GM19328 (cell line): ENCODE measurements at regions not wholly inside any gene's neighbourhood (a gene's known extent, or its start where the extent isn't known, plus 50 kb on each side); places are given as distances from the start of the nearest gene placed in this dataset.

Experiments
- ATAC-seq: cut with Tn5 transposase; IDR thresholded peaks from one replicate; pipeline ENCODE4 v1.9.1; 2021; ENCODE audit warnings: mild to moderate bottlenecking, moderate library complexity; ENCODE audit not compliant: unreplicated experiment

DNA sequence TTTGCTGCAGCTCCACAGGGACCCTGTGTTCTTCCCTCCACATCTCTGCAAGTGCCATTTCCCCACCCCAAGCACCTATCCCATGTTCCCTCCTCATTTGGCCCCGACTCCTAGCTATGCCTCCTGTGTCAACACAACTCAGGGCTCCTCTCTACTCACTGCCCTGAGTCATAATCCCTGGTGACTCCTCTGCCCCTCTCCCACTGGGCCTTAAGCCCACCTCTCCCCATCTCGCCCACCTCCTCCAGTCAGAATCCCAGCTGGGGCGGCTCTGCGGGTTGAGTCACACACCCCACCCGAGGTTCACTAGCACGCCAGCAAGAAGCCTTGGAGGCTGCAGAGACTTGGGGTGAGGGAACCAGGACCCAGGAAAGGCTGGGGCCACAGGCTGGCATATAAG is 346.2 kb downstream of the FOXL1 start:
- ATAC-seq: no peak

GRCh38 chr16:86925067-86925791 is 346.9 kb downstream of the FOXL1 start:
- no peak for ATAC-seq

DNA sequence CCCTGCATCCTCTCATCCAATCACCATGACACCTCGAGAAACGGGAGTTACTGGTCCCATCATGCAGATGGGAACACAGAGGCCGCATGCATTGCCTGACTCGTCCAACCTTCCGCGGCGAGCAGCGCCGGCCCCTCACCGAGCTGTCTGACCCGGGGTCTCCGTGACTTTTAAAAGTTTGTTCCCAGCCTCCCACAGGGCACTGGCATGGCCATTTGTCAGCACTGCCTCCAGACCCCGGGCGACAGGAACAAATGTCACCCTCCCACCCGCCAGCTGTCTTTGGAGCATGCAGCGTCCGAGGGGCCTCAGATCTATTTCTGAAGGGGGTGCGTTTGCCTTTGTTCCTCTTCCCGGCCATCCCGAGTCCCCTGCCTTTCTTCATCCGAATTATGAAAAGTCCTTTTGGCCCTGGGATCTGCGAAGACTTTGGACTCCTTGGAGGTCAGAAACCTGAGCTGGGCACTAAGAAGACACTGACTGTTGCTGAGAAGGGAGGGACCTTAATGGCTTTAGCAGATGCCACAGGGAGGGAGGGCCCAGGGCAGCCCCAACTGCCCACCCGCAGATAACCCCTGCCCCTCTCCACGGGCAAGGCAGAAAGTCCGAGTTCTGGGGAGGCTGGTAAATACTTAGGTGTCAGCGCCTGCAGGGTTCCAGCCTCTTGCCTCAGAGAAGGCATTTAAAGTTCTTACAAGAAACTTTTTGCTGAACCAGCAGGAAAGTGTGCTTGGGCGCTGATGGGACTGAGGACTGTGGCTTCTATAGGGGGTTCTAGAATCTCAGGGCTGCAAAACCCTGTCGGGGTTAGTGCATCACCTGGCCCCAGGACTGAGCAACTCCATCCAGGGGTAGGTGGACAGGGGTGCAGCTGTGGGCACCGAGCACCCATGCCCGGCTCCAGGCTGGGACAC is 348.1 kb downstream of the FOXL1 start:
- ATAC-seq: no peak

- ATAC-seq: no peak
These were observed 349.4 kb downstream of the FOXL1 start for GRCh38 chr16:86927699-86928098.

DNA sequence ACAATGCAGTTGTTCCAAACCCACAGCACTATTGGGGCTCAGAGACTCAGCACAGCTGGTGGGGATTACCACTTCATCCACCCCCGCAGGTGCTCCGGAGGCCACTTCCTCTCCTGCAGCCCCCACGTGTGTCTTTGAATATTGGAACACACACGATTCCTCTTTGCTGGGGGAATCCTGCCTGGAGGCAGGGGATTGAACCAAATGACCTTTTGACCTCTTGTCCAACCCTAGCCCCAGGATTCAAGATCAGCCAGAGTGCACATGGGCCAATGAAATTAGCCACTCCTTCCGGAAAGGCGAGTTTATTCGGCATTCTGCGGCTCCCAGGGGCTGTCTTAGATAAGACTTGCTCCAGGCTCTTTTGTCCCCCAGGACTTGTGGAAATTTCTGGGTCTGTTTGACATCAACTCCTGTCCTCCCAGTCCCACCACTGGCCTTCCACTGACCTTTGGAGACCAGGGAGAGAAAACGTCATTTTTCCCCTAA is 350.2 kb downstream of the FOXL1 start:
- no peak for ATAC-seq

GRCh38 chr16:86929057-86929871 is 350.9 kb downstream of the FOXL1 start:
- no peak for ATAC-seq

DNA sequence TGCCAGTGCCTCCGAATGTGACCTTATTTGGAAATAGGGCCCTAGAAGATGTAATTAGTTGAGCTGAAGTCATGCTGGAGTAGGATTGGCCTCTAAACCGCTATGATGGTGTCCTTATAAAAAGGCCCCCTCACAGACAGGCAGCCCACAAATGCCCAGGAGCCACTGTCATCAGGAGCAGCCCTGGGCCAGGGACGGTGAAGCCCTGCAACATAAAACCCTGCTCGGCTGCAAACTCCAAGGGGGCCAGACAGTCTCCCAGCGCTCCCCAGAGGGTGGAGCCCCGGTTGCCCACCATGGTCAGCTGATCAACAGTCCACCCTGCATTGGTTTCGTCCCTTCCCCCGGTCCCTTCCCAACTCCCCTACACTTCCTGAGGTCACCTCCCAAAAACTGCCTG is 351.7 kb downstream of the FOXL1 start:
- ATAC-seq: no peak

DNA sequence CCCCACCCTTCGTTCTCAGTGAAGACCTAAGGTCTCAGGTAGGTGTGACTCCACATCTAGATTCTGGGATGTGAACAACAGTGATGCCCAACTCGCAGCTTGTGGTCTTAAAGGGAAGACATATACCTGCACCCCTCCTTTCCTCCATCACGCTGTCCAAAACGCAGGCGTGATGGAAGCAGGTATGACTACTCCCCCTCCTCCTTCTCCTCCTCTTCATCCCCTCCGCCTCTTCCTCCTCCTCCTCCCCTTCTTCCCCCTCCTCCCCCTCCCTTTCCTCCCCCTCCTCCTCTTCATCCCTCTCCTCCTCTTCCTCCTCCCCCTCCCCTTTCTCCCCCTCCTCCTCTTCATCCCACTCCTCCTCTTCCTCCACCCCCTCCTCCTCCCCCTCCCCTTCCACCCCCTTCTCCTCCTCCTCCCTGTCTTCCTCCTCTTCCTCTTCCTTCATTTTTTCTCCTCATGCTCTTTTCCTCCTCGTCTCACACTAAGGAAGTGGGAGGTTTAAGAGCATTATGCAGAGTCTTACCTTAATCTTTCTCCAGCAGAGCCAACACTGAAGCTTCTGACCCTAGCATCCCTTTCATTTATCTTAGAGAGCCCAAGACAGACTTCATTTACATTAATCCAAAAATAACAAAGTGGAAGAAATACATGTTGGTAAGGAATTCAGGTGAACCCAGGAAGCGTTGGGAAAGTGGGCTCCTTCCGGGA is 352.5 kb downstream of the FOXL1 start:
- ATAC-seq: no peak

DNA sequence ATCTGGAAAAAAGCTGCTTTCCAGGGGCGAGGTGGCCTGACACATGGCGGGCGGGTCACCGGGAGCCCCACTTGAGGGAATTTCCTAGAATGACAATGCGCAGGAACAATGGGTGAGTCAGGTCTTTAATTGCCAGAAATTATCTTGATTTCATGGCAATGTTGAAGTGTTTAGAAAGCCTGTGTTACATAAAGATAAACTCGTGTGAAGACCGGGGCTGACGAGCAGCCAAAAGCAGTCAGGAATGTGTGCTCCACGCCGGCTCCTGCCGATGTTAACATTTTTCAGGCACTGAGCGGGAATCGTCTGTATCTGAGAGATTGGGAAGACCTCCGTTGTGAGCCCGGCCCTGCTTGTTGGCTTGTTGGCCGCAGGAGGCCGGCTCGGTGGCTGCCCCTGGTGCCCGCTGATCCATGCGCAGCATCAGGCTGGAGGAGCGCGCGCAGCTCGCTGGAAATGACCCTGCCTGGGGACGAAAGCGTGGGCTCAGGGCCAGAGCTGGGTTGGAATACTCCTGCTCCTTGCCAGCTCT is 353.1 kb downstream of the FOXL1 start:
- ATAC-seq: no peak

- ATAC-seq: no peak
These were observed 354.0 kb downstream of the FOXL1 start for GRCh38 chr16:86932130-86932982.

- ATAC-seq: no peak
These were observed 356.4 kb downstream of the FOXL1 start for GRCh38 chr16:86934581-86935375.

- ATAC-seq: no peak
These were observed 361.3 kb downstream of the FOXL1 start for GRCh38 chr16:86939609-86940008.

GRCh38 chr16:86941731-86942130 is 363.4 kb downstream of the FOXL1 start:
- no peak for ATAC-seq

- no peak for ATAC-seq
These were observed 364.1 kb downstream of the FOXL1 start for GRCh38 chr16:86942151-86943051.

DNA sequence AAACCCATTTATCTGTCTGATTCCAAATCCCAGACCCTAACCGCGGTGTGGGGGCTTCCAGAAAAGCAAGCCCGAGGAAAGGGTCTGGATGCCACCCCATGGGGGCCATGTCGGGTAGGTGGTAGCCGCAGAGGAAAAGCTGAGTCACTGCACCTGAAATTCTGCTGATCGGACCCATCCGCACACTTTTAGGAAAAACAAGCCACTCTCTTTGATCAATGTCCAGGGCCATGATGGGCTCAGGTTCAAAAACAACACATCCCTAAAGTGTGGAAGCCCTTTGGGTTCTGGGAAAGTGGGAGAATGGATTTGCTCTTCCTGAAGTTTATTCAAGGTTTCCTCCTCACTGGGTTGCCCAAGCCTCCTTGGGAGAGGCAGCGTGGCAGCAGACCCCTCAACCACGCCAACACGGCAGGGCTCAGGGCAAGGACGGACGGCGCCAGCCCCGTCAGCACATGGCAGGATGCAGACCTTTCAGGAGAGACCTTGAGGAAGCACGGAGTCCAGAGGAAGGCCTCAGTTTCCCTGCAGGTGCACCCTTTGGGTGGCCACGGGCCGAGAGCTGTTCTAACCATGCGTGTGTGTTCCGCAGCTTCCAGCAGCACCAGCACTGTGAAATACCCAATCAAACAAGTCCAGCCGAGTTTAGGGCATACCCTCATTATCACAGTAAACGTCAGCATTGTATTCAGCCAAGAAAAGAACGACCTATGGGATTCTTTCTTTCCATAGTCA is 367.0 kb downstream of the FOXL1 start:
- no peak for ATAC-seq

- no peak for ATAC-seq
These were observed 368.0 kb downstream of the FOXL1 start for GRCh38 chr16:86946396-86946795.

DNA sequence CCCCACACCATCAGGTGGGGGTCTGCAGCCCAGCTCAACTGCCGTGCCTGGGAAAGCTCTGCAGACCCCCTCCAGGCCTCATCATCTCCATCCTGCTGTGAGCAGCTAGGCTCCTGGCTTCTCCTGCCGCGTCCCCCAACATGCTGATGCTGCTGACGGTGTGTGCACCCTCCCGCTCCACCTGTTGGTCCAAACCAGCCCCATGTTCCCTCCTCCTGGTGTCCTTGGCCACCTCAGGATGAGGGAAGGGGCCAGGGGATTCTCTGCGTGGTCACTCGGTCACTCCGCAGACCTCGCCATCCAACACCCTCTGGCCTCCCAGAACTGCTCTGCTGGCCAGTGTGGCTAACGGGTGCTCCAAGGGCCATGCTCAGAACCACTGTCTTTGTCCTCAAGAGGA is 368.6 kb downstream of the FOXL1 start:
- ATAC-seq: no peak
